ENCODE measurements at regions not wholly inside any gene's neighbourhood (a gene's known extent, or its start where the extent isn't known, plus 50 kb on each side); places are given as distances from the start of the nearest gene placed in this dataset.

GRCh38 chr1:234898455-234899033 is 230.1 kb downstream of the TOMM20 start:
- TF ChIP-seq POLR2A (IDR thresholded peaks at IDR 0.05; ENCODE audit: low read length) (no peak), GATA1 (IDR thresholded peaks at IDR 0.05; ENCODE audit: low read depth, low read length) (no peak)
